Astrocyte of the spinal cord (primary cell): ENCODE measurements at regions not wholly inside any gene's neighbourhood (a gene's known extent, or its start where the extent isn't known, plus 50 kb on each side); places are given as distances from the start of the nearest gene placed in this dataset.

Source experiments
- DNase-seq: peaks from one replicate; pipeline ENCODE4 v3.0.0; 2011; ENCODE audit warnings: low read depth, low spot score
- H3K4me3 ChIP-seq: 2 replicates; pipeline ENCODE4 v1.5.1; 2011; ENCODE audit warnings: low read depth, mild to moderate bottlenecking, low read length, moderate library complexity
- CTCF ChIP-seq: IDR thresholded peaks from 2 replicates; pipeline ENCODE4 v1.5.1; 2012; ENCODE audit warnings: low read depth, mild to moderate bottlenecking, low read length, inconsistent platforms
- in situ Hi-C: cut with HindIII; loops from 2 replicates; pipeline ENCODE4 v1.10.0; 2017; ENCODE audit warnings: low sequenced_read_pairs

GRCh38 chr9:31854187-31854586, 530.3 kb upstream of the ACO1 start:
- no peak overlapping the region for H3K4me3 ChIP-seq
- no peak for DNase-seq
- no peak for TF ChIP-seq CTCF
- in situ Hi-C loops: no loop called here

GRCh38 chr9:31868830-31869229, 515.6 kb upstream of the ACO1 start:
- in situ Hi-C loops: no loop called here
- no peak for DNase-seq
- no peak overlapping the region for H3K4me3 ChIP-seq
- TF ChIP-seq CTCF: no peak

- no peak overlapping the region for H3K4me3 ChIP-seq
- in situ Hi-C loops: no loop called here
- no peak for DNase-seq
- TF ChIP-seq CTCF: no peak
Observed at GRCh38 chr9:31870276-31870675, 514.2 kb upstream of the ACO1 start.

- TF ChIP-seq CTCF: no peak
- H3K4me3 ChIP-seq: no peak overlapping the region
- in situ Hi-C loops: no loop called here
Observed at GRCh38 chr9:31873722-31874121, 510.7 kb upstream of the ACO1 start.

DNA sequence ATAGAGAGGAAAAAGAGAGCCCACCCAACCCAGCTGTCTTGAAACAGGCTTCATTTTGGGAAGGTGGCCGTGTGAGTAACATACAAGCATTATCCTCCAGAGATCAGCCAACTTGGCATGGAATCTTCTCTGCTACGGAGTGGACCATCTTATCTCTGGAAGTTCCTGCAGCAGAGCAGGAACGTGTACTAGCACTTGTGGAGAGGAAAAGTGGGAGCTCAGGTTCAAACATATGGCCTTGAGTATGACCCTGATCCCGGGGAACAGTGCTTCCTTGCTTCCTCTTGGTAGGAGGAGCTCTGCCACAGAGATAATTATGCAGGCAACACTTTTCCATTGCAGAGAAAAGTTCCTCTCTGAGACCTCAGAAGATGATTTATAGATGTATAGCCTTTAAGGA, 490.4 kb upstream of the ACO1 start:
- in situ Hi-C loops: no loop called here
- TF ChIP-seq CTCF: no peak
- no peak for DNase-seq
- H3K4me3 ChIP-seq: no peak overlapping the region

More at GRCh38 chr9:31873722-31874121, 510.7 kb upstream of the ACO1 start:
- no peak for DNase-seq

GRCh38 chr9:31908158-31908890, 476.1 kb upstream of the ACO1 start:
- DNase-seq: peak; percentile 3
- TF ChIP-seq CTCF: no peak

More at GRCh38 chr9:31908158-31908890, 476.1 kb upstream of the ACO1 start:
- in situ Hi-C loops: no loop called here
- H3K4me3 ChIP-seq: no peak overlapping the region
